ENCODE measurements at regions not wholly inside any gene's neighbourhood (a gene's known extent, or its start where the extent isn't known, plus 50 kb on each side); places are given as distances from the start of the nearest gene placed in this dataset.

GRCh38 chr4:173647902-173648301 lies 117.9 kb upstream of the HAND2 start:
- TF ChIP-seq CTCF (IDR thresholded peaks at IDR 0.05; ENCODE audit: low read depth, low read length, poor library complexity, severe bottlenecking) (no peak), EZH2phosphoT487 (IDR thresholded peaks at IDR 0.05; ENCODE audit: borderline replicate concordance, low read length) (no peak)
